Panc1 (cell line): ENCODE measurements at regions not wholly inside any gene's neighbourhood (a gene's known extent, or its start where the extent isn't known, plus 50 kb on each side); places are given as distances from the start of the nearest gene placed in this dataset.

Experiments used
- ATAC-seq: fragments of 200-7000 bp; cut with Tn5 transposase; 2 replicates; pipeline ENCODE4 v1.9.1; 2020; ENCODE audit warnings: mild to moderate bottlenecking, moderate library complexity
- BruUV-seq: library from RNA; stranded (reverse); fragments of 400-500 nt; replicated peaks from 2 replicates; lab custom pipeline; 2021; lab: Mats Ljungman, UMichigan
- CTCF ChIA-PET: fragments of 300-600 bp; sonication (Branson Sonifier 250); formaldehyde crosslinking; loops from one replicate; lab custom pipeline; 2022; ENCODE audit warnings: antibody characterized with exemption; lab: Charles Lee
- POLR2A ChIA-PET: fragments of 300-600 bp; sonication (Branson Sonifier 250); formaldehyde crosslinking; loops from one replicate; lab custom pipeline; 2022; ENCODE audit warnings: antibody characterized with exemption; lab: Charles Lee
- DNase-seq: peaks from one replicate; pipeline ENCODE4 v3.0.0-alpha.2; 2010; ENCODE audit warnings: low read depth, low spot score
- H3K27ac ChIP-seq: 2 replicates; pipeline ENCODE4 v1.5.1; 2011; ENCODE audit warnings: mild to moderate bottlenecking, low read length, inconsistent platforms
- H3K27me3 ChIP-seq: fragments of 200-500 bp; sonication (Bioruptor generic); 2 replicates; pipeline ENCODE4 v1.6.0; 2014; ENCODE audit warnings: low read length, inconsistent platforms; ENCODE audit not compliant: control insufficient read depth, insufficient read depth
- H3K36me3 ChIP-seq: fragments of 200-500 bp; sonication (Bioruptor generic); 2 replicates; pipeline ENCODE4 v1.5.1; 2014; ENCODE audit warnings: inconsistent platforms, mild to moderate bottlenecking, low read length, moderate library complexity; ENCODE audit not compliant: control insufficient read depth, insufficient read depth
- H3K4me1 ChIP-seq: 2 replicates; pipeline ENCODE4 v1.5.1; 2011; ENCODE audit warnings: inconsistent platforms, mild to moderate bottlenecking, low read length, moderate library complexity; ENCODE audit not compliant: control insufficient read depth, insufficient read depth
- H3K4me3 ChIP-seq, 2 experiments: 2 replicates each; pipeline ENCODE4 v1.5.1; 2011 to 2012; ENCODE audit warnings: low read depth in 2 of 2, low read length in 2 of 2, mild to moderate bottlenecking in 2 of 2, inconsistent platforms in 1 of 2, moderate library complexity in 1 of 2
- H3K9me3 ChIP-seq: fragments of 200-500 bp; sonication (Bioruptor generic); 2 replicates; pipeline ENCODE4 v1.5.1; 2014; ENCODE audit warnings: low read depth, mild to moderate bottlenecking, inconsistent platforms, low read length, moderate library complexity; ENCODE audit not compliant: control insufficient read depth, insufficient read depth
- CTCF ChIP-seq: fragments of 450-650 bp; IDR thresholded peaks from 2 replicates; pipeline ENCODE4 v1.5.1; 2017; ENCODE audit warnings: mild to moderate bottlenecking
- POLR2AphosphoS5 ChIP-seq: IDR thresholded peaks from 2 replicates; pipeline ENCODE4 v1.6.1; 2012; ENCODE audit warnings: mild to moderate bottlenecking, low read depth, low read length, moderate library complexity
- REST ChIP-seq, 2 experiments: IDR thresholded peaks; 2 replicates each; pipeline ENCODE4 v1.6.1; 2011 to 2012; ENCODE audit warnings: low read depth in 2 of 2, control low read depth in 1 of 2, low read length in 1 of 2, mild to moderate bottlenecking in 1 of 2, moderate library complexity in 1 of 2; ENCODE audit not compliant: insufficient read depth in 1 of 2
- SIN3A ChIP-seq: IDR thresholded peaks from 2 replicates; pipeline ENCODE4 v1.6.1; 2012; ENCODE audit warnings: low read depth, mild to moderate bottlenecking, low read length, moderate library complexity, borderline replicate concordance; ENCODE audit not compliant: insufficient read depth
- TCF7L2 ChIP-seq: IDR thresholded peaks from 2 replicates; pipeline ENCODE4 v1.6.1; 2011; ENCODE audit warnings: mild to moderate bottlenecking, low read depth, low read length, inconsistent platforms
- in situ Hi-C: cut with HindIII; loops from 2 replicates; pipeline ENCODE4 v1.10.0; 2016; ENCODE audit warnings: low sequenced_read_pairs, low pct_unique_long_range_greater_than_20kb
- intact Hi-C: fragments of 100-400 bp; cut with micrococcal nuclease; formaldehyde crosslinking; loops from one replicate; pipeline ENCODE4 v1.10.0; 2022; ENCODE audit not compliant: unreplicated experiment

- Histone ChIP-seq H3K4me1 (no peaks in the 10 kb centered on the region), H3K36me3 (no peaks in the 10 kb centered on the region), H3K27me3 (peaks cover 10% of the 10 kb centered on the region), H3K4me3 (no peak overlapping the region), H3K9me3 (no peaks in the 10 kb centered on the region), H3K27ac (no peak overlapping the region)
- DNase-seq (no peak), ATAC-seq (no peak)
- POLR2A ChIA-PET: interaction anchor here (0.6 kb wide), 1 partner anchor 12 kb away, joined by 3 read pairs; no protein-coding TSS in a partner anchor
- in situ Hi-C loops (no loop called here), intact Hi-C loops (loop anchor here (10.0 kb wide), 1 partner anchor 204 kb away; no protein-coding TSS in a partner anchor)
- CTCF ChIA-PET: no interaction called here
- TF ChIP-seq TCF7L2 (no peak), REST (IDR thresholded peaks at IDR 0.05; ENCODE audit: insufficient read depth in 1 of 2, low read depth in 2 of 2, low read length in 1 of 2) (no peak), CTCF (no peak), POLR2AphosphoS5 (no peak), SIN3A (no peak)
- no TSS peak for BruUV-seq
These were observed 416.6 kb downstream of the PREX1 start for GRCh38 chr20:48411245-48411644.

- Histone ChIP-seq H3K36me3 (no peaks in the 10 kb centered on the region), H3K4me1 (no peaks in the 10 kb centered on the region), H3K27ac (no peak overlapping the region), H3K27me3 (peaks cover 10% of the 10 kb centered on the region), H3K4me3 (no peak overlapping the region), H3K9me3 (no peaks in the 10 kb centered on the region)
- no TSS peak for BruUV-seq
- TF ChIP-seq REST (IDR thresholded peaks at IDR 0.05; ENCODE audit: insufficient read depth in 1 of 2, low read depth in 2 of 2, low read length in 1 of 2) (no peak), TCF7L2 (no peak), POLR2AphosphoS5 (no peak), CTCF (no peak), SIN3A (no peak)
- DNase-seq (no peak), ATAC-seq (no peak)
- CTCF ChIA-PET: no interaction called here
- POLR2A ChIA-PET: no interaction called here
- in situ Hi-C loops (no loop called here), intact Hi-C loops (no loop called here)
These were observed 418.7 kb downstream of the PREX1 start for GRCh38 chr20:48409055-48409615.
